ENCODE measurements at regions not wholly inside any gene's neighbourhood (a gene's known extent, or its start where the extent isn't known, plus 50 kb on each side); places are given as distances from the start of the nearest gene placed in this dataset.

DNA sequence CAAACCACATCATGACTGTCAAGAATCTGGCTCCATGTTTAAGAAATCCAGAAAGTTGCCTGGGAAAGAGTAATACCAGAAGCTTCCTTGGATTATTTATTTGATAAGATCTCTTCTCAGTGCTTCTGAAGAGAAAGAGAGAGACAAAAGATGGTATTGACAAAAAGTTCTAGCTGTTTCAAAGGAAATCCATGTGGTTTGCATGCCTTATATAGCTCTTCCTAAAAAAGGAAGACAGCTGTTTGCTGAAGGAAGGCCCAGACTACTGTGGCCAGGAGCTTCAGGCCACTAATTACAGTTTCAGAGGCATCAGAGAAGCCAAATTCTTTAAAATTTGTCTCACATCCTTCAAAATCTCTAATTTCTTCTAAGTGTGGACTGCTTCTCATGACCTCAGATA, 565.2 kb upstream of the SLIT2 start:
- no peak overlapping the region for H3K4me3 ChIP-seq
- no peaks in the 10 kb centered on the region for H3K4me1 ChIP-seq
- H3K36me3 ChIP-seq, result no peaks in the 10 kb centered on the region
- TF ChIP-seq, protein P1, sequence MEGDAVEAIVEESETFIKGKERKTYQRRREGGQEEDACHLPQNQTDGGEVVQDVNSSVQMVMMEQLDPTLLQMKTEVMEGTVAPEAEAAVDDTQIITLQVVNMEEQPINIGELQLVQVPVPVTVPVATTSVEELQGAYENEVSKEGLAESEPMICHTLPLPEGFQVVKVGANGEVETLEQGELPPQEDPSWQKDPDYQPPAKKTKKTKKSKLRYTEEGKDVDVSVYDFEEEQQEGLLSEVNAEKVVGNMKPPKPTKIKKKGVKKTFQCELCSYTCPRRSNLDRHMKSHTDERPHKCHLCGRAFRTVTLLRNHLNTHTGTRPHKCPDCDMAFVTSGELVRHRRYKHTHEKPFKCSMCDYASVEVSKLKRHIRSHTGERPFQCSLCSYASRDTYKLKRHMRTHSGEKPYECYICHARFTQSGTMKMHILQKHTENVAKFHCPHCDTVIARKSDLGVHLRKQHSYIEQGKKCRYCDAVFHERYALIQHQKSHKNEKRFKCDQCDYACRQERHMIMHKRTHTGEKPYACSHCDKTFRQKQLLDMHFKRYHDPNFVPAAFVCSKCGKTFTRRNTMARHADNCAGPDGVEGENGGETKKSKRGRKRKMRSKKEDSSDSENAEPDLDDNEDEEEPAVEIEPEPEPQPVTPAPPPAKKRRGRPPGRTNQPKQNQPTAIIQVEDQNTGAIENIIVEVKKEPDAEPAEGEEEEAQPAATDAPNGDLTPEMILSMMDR (IDR thresholded peaks at IDR 0.05), result no peak
- no peak for TF ChIP-seq EP300 (IDR thresholded peaks at IDR 0.05)
- no peak for TF ChIP-seq POLR2A (IDR thresholded peaks at IDR 0.05)
- no peak for TF ChIP-seq POLR2AphosphoS5 (IDR thresholded peaks at IDR 0.05)
- H3K27ac ChIP-seq, result no peak overlapping the region
- no peaks in the 10 kb centered on the region for H3K9me3 ChIP-seq
- ATAC-seq (ENCODE audit: low FRiP score in 2 of 2), result no peak
- DNase-seq, result no peak
- H3K27me3 ChIP-seq, result no peaks in the 10 kb centered on the region

DNA sequence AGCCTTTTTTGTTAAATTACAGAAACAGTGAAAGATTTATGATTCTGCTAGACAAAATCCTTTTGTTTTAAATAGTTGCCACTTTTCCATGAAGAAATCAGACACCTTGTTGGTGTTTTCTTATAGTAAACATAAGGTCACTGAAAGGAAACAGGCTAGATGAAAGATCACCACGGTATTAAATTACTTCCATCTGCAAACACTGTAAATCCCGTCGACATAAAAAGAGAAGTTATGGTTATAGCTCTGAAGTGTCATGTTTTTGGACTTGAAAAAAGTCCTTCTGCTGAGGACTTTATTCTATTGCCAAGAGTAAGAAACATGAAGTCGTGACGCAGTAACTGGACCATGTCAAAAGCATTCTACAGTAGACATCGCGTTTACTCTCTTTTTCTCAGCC, 567.6 kb upstream of the SLIT2 start:
- Histone ChIP-seq H3K4me1 (no peaks in the 10 kb centered on the region), H3K4me3 (no peak overlapping the region), H3K27me3 (no peaks in the 10 kb centered on the region), H3K36me3 (no peaks in the 10 kb centered on the region), H3K27ac (no peak overlapping the region), H3K9me3 (no peaks in the 10 kb centered on the region)
- DNase-seq (no peak), ATAC-seq (ENCODE audit: low FRiP score in 2 of 2) (no peak)
- TF ChIP-seq POLR2A (IDR thresholded peaks at IDR 0.05), result no peak
- no peak for TF ChIP-seq EP300 (IDR thresholded peaks at IDR 0.05)
- TF ChIP-seq POLR2AphosphoS5 (IDR thresholded peaks at IDR 0.05), result no peak
- TF ChIP-seq, protein P1 (IDR thresholded peaks at IDR 0.05), result no peak
- WGBS, 2 donors, result 41 to 46% methylated on average over 7 of the region's 7 CpGs

DNA sequence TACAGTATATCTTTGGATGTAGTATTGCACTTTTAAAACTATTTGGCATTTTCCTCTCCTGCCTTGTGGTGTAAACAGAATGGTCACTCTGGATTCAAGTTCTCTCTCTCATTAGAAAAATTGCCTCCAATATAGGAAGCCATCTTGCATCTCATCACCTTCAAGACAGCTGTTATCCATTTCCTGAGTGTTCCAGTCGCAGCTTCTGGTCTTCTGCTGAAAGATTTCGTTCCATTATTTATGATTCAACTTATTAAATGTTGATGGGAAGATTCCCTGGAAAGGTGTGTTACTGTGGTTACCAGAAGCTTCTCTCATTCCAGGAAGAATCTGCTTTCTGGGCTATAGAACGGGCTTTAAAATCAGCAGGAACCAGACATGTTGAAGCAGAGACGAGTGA, 568.3 kb upstream of the SLIT2 start:
- Histone ChIP-seq H3K9me3 (no peaks in the 10 kb centered on the region), H3K4me3 (no peak overlapping the region), H3K27ac (no peak overlapping the region), H3K4me1 (no peaks in the 10 kb centered on the region), H3K27me3 (no peaks in the 10 kb centered on the region), H3K36me3 (no peaks in the 10 kb centered on the region)
- no peak for ATAC-seq (ENCODE audit: low FRiP score in 2 of 2)
- DNase-seq, result no peak
- WGBS, 2 donors, result 64 to 65% methylated on average over 4 of the region's 4 CpGs
- TF ChIP-seq, protein P1 (IDR thresholded peaks at IDR 0.05), result no peak
- TF ChIP-seq EP300 (IDR thresholded peaks at IDR 0.05) (no peak), POLR2A (IDR thresholded peaks at IDR 0.05) (no peak), POLR2AphosphoS5 (IDR thresholded peaks at IDR 0.05) (no peak)

DNA sequence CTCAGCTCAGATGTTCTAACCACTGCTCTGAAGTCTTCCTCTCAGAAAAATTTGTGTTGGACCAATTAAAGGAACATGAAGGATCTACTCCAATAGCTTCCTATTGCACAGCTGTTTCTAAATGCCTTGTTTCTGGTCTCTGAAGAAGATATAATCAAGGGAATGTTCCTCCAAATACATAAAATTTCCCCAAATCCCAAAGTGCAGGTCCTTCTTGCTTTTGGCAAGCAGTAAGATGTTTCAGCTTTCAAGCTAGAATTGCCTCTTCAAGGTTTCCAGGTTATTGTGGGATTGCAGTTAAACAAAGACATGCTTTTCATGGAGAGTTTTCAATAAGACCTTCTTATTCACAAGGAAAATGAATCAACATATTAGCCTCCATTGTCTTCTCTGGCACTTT, 574.5 kb upstream of the SLIT2 start:
- no peak for ATAC-seq (ENCODE audit: low FRiP score in 2 of 2)

More for the DNA sequence above, 574.5 kb upstream of the SLIT2 start:
- no peak for DNase-seq
- H3K27ac ChIP-seq, result no peak overlapping the region
- no peaks in the 10 kb centered on the region for H3K9me3 ChIP-seq
- no peaks in the 10 kb centered on the region for H3K27me3 ChIP-seq
- TF ChIP-seq, protein P1 (IDR thresholded peaks at IDR 0.05), result no peak
- no peak for TF ChIP-seq POLR2AphosphoS5 (IDR thresholded peaks at IDR 0.05)
- no peak for TF ChIP-seq POLR2A (IDR thresholded peaks at IDR 0.05)
- TF ChIP-seq EP300 (IDR thresholded peaks at IDR 0.05), result no peak
- no peak overlapping the region for H3K4me3 ChIP-seq
- no peaks in the 10 kb centered on the region for H3K36me3 ChIP-seq
- no peaks in the 10 kb centered on the region for H3K4me1 ChIP-seq
